Tibial artery (tissue), 4 donors: ENCODE measurements at regions not wholly inside any gene's neighbourhood (a gene's known extent, or its start where the extent isn't known, plus 50 kb on each side); places are given as distances from the start of the nearest gene placed in this dataset.

Experiments used
- DNase-seq, 2 donors: peaks; one replicate each; pipeline ENCODE4 v3.0.0-alpha.2; 2019
- H3K27ac ChIP-seq, 2 donors: fragments of 200-600 bp; sonication (generic) in 1 of 2; 1 replicate in 1 of 2; 2 replicates in 1 of 2; pipeline ENCODE4 v1.5.1; 2018 to 2019; ENCODE audit warnings: mild to moderate bottlenecking in 1 of 2
- H3K27me3 ChIP-seq, 2 donors: fragments of 200-600 bp; sonication (generic) in 1 of 2; one replicate each; pipeline versions ENCODE4 v1.5.1 to v1.6.0; 2016 to 2019
- H3K36me3 ChIP-seq, 3 donors: fragments of 200-600 bp; sonication (generic) in 2 of 3; one replicate each; pipeline ENCODE4 v1.5.1; 2016 to 2019; ENCODE audit warnings: mild to moderate bottlenecking in 2 of 3
- H3K4me1 ChIP-seq, 4 donors: fragments of 200-600 bp; sonication (generic) in 2 of 4; 1 replicate in 3 of 4; 2 replicates in 1 of 4; pipeline ENCODE4 v1.5.1; 2016 to 2019
- H3K4me3 ChIP-seq, 2 donors: fragments of 200-600 bp; sonication (generic) in 1 of 2; 1 replicate in 1 of 2; 2 replicates in 1 of 2; pipeline ENCODE4 v1.5.1; 2018 to 2019; ENCODE audit warnings: mild to moderate bottlenecking in 2 of 2
- H3K9me3 ChIP-seq, 3 donors: fragments of 200-600 bp; sonication (generic) in 1 of 3; one replicate each; pipeline ENCODE4 v1.5.1; 2016 to 2019
- CTCF ChIP-seq, 2 experiments: fragments of 200-600 bp in 1 of 2; fragments of 450-650 bp in 1 of 2; IDR thresholded peaks; one replicate each; pipeline ENCODE4 v1.5.1; 2017 to 2019; ENCODE audit warnings: antibody characterized with exemption in 2 of 2, mild to moderate bottlenecking in 1 of 2, moderate library complexity in 1 of 2
- intact Hi-C: fragments of 100-400 bp; cut with DNase I; formaldehyde crosslinking; loops from one replicate; pipeline ENCODE4 v1.15.0; 2023; ENCODE audit warnings: low total_unique reads

GRCh38 chr9:3746296-3747275 lies 220.8 kb upstream of the RFX3 start:
- intact Hi-C loops: no loop called here
- Histone ChIP-seq H3K4me3 (no peak overlapping the region), H3K4me1 (peaks cover 0 to 11% (median 6%) of the 10 kb centered on the region in 4 donors), H3K36me3 (no peaks in the 10 kb centered on the region), H3K27ac (no peak overlapping the region), H3K9me3 (no peaks in the 10 kb centered on the region), H3K27me3 (no peaks in the 10 kb centered on the region)
- peak in 1 of 2 donors; percentile 27 for DNase-seq
- TF ChIP-seq CTCF (IDR thresholded peaks at IDR 0.05): no peak

- Histone ChIP-seq H3K9me3 (no peaks in the 10 kb centered on the region), H3K36me3 (no peaks in the 10 kb centered on the region), H3K27ac (no peak overlapping the region), H3K4me1 (no peaks in the 10 kb centered on the region), H3K27me3 (no peaks in the 10 kb centered on the region), H3K4me3 (no peak overlapping the region)
- TF ChIP-seq CTCF (IDR thresholded peaks at IDR 0.05): no peak
- no peak for DNase-seq
- intact Hi-C loops: no loop called here
These were observed 218.2 kb upstream of the RFX3 start for GRCh38 chr9:3743901-3744413.

- Histone ChIP-seq H3K36me3 (no peaks in the 10 kb centered on the region), H3K9me3 (no peaks in the 10 kb centered on the region), H3K4me3 (no peak overlapping the region), H3K27me3 (no peaks in the 10 kb centered on the region), H3K27ac (no peak overlapping the region), H3K4me1 (no peaks in the 10 kb centered on the region)
- intact Hi-C loops: no loop called here
- no peak for DNase-seq
- TF ChIP-seq CTCF (IDR thresholded peaks at IDR 0.05): no peak
These were observed 216.8 kb upstream of the RFX3 start for GRCh38 chr9:3742586-3742985.

- H3K36me3 ChIP-seq: no peaks in the 10 kb centered on the region
- H3K9me3 ChIP-seq: no peaks in the 10 kb centered on the region
- intact Hi-C loops: no loop called here
- DNase-seq: no peak
- no peaks in the 10 kb centered on the region for H3K4me1 ChIP-seq
- no peaks in the 10 kb centered on the region for H3K27me3 ChIP-seq
- TF ChIP-seq CTCF (IDR thresholded peaks at IDR 0.05): no peak
- no peak overlapping the region for H3K27ac ChIP-seq
- no peak overlapping the region for H3K4me3 ChIP-seq
These were observed 215.9 kb upstream of the RFX3 start for GRCh38 chr9:3741729-3742128.

GRCh38 chr9:3740690-3741419 lies 215.1 kb upstream of the RFX3 start:
- no peaks in the 10 kb centered on the region for H3K9me3 ChIP-seq
- H3K4me3 ChIP-seq: no peak overlapping the region
- TF ChIP-seq CTCF (IDR thresholded peaks at IDR 0.05): no peak
- no peak for DNase-seq
- no peaks in the 10 kb centered on the region for H3K27me3 ChIP-seq
- H3K36me3 ChIP-seq: no peaks in the 10 kb centered on the region
- no peaks in the 10 kb centered on the region for H3K4me1 ChIP-seq
- no peak overlapping the region for H3K27ac ChIP-seq
- intact Hi-C loops: no loop called here
